Neural progenitor cell (in vitro differentiated cells): ENCODE measurements at regions not wholly inside any gene's neighbourhood (a gene's known extent, or its start where the extent isn't known, plus 50 kb on each side); places are given as distances from the start of the nearest gene placed in this dataset.

Source experiments
- DNase-seq: peaks from one replicate; pipeline ENCODE4 v3.0.0-alpha.2; 2016; ENCODE audit warnings: low spot score
- H2AFZ ChIP-seq: fragments of 200-600 bp; sonication (generic); replicated peaks from 2 replicates; pipeline ENCODE4 v1.6.1; 2016; ENCODE audit warnings: antibody characterized with exemption
- H3F3A ChIP-seq: fragments of 200-600 bp; sonication (generic); 2 replicates; pipeline ENCODE4 v1.6.1; 2016; ENCODE audit warnings: antibody characterized with exemption, low read depth
- H3K27ac ChIP-seq: fragments of 200-600 bp; sonication (generic); 2 replicates; pipeline ENCODE4 v1.5.1; 2016; ENCODE audit warnings: mild to moderate bottlenecking
- H3K27me3 ChIP-seq: fragments of 200-600 bp; sonication (generic); 2 replicates; pipeline ENCODE4 v1.6.1; 2016; ENCODE audit warnings: mild to moderate bottlenecking, moderate library complexity
- H3K36me3 ChIP-seq: fragments of 200-600 bp; sonication (generic); 2 replicates; pipeline ENCODE4 v1.5.1; 2016
- H3K4me1 ChIP-seq: fragments of 200-600 bp; sonication (generic); 2 replicates; pipeline ENCODE4 v1.6.1; 2016; ENCODE audit warnings: mixed run types
- H3K4me2 ChIP-seq: fragments of 200-600 bp; sonication (generic); 2 replicates; pipeline ENCODE4 v1.6.1; 2016
- H3K4me3 ChIP-seq: fragments of 200-600 bp; sonication (generic); 2 replicates; pipeline ENCODE4 v1.5.1; 2016
- H3K79me2 ChIP-seq: fragments of 200-600 bp; sonication (generic); 2 replicates; pipeline ENCODE4 v1.6.1; 2016; ENCODE audit warnings: low read depth
- H3K9ac ChIP-seq: fragments of 200-600 bp; sonication (generic); 2 replicates; pipeline ENCODE4 v1.6.1; 2016
- H3K9me3 ChIP-seq: fragments of 200-600 bp; sonication (generic); 2 replicates; pipeline ENCODE4 v1.5.1; 2016; ENCODE audit warnings: low read depth
- H4K20me1 ChIP-seq: fragments of 200-600 bp; sonication (generic); 2 replicates; pipeline ENCODE4 v1.6.1; 2016; ENCODE audit warnings: low read depth
- H3K27ac Mint-ChIP-seq: 3 replicates; pipeline ENCODE4 v1.8.0; 2021; ENCODE audit warnings: mixed read lengths
- H3K27me3 Mint-ChIP-seq: 2 replicates; pipeline ENCODE4 v1.8.0; 2022; ENCODE audit warnings: low read depth, mild to moderate bottlenecking, inconsistent platforms, moderate library complexity, mixed read lengths; ENCODE audit not compliant: insufficient read depth
- H3K36me3 Mint-ChIP-seq: 3 replicates; pipeline ENCODE4 v1.8.0; 2021; ENCODE audit warnings: mixed read lengths
- H3K4me1 Mint-ChIP-seq: 3 replicates; pipeline ENCODE4 v1.8.0; 2021; ENCODE audit warnings: mixed read lengths
- H3K4me3 Mint-ChIP-seq: 3 replicates; pipeline ENCODE4 v1.8.0; 2021; ENCODE audit warnings: mild to moderate bottlenecking, moderate library complexity, mixed read lengths
- H3K9me3 Mint-ChIP-seq: 3 replicates; pipeline ENCODE4 v1.8.0; 2020; ENCODE audit warnings: mixed read lengths
- EZH2 ChIP-seq: fragments of 200-600 bp; sonication (generic); IDR thresholded peaks from 2 replicates; pipeline ENCODE4 v1.6.1; 2017; ENCODE audit warnings: antibody characterized with exemption, mild to moderate bottlenecking, moderate library complexity
- EZH2phosphoT487 ChIP-seq: fragments of 200-600 bp; sonication (generic); IDR thresholded peaks from 2 replicates; pipeline ENCODE4 v1.6.1; 2017; ENCODE audit warnings: antibody characterized with exemption
- TF ChIP-seq, protein P1 (sequence below): fragments of 200-600 bp; sonication (generic); IDR thresholded peaks from 2 replicates; pipeline ENCODE4 v1.5.1; 2017; ENCODE audit warnings: antibody characterized with exemption, mild to moderate bottlenecking

DNA sequence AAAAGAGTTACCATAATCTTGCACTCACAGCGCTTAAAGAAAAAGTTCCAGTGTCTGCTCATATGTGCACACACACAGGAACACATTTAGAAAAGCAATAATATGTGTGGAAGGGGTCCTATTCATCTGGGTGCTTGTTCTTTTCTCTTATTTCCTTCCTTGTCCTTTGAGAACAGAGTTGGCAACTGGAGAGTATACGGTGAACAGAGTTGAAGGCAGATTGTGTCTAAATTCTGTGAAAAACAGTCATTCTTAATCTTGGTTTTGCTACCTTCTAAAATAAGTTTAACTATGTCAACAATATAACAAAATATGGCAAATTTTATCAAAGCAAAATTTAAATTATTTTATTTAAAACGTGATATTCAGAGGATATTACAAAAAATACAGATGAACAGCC lies 365.1 kb upstream of the NOCT start:
- Mint-ChIP-seq H3K27me3 (peaks cover 10% of the 10 kb centered on the region), H3K4me1 (peaks cover 4% of the 10 kb centered on the region), H3K36me3 (no peaks in the 10 kb centered on the region), H3K9me3 (peaks cover 5% of the 10 kb centered on the region), H3K4me3 (no peak overlapping the region), H3K27ac (no peak overlapping the region)
- H3K27me3 ChIP-seq: no peaks in the 10 kb centered on the region
- H3K4me3 ChIP-seq: no peak overlapping the region
- H3K79me2 ChIP-seq: no peaks in the 10 kb centered on the region
- H3K9ac ChIP-seq: no peak overlapping the region
- H3F3A ChIP-seq: no peaks in the 10 kb centered on the region
- no peak for DNase-seq
- H3K4me2 ChIP-seq: no peak overlapping the region
- no peaks in the 10 kb centered on the region for H3K9me3 ChIP-seq
- no peak overlapping the region for H3K27ac ChIP-seq
- TF ChIP-seq EZH2 (no peak), EZH2phosphoT487 (no peak)
- TF ChIP-seq, protein P1, sequence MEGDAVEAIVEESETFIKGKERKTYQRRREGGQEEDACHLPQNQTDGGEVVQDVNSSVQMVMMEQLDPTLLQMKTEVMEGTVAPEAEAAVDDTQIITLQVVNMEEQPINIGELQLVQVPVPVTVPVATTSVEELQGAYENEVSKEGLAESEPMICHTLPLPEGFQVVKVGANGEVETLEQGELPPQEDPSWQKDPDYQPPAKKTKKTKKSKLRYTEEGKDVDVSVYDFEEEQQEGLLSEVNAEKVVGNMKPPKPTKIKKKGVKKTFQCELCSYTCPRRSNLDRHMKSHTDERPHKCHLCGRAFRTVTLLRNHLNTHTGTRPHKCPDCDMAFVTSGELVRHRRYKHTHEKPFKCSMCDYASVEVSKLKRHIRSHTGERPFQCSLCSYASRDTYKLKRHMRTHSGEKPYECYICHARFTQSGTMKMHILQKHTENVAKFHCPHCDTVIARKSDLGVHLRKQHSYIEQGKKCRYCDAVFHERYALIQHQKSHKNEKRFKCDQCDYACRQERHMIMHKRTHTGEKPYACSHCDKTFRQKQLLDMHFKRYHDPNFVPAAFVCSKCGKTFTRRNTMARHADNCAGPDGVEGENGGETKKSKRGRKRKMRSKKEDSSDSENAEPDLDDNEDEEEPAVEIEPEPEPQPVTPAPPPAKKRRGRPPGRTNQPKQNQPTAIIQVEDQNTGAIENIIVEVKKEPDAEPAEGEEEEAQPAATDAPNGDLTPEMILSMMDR: no peak
- no peaks in the 10 kb centered on the region for H4K20me1 ChIP-seq
- no peaks in the 10 kb centered on the region for H3K4me1 ChIP-seq
- H3K36me3 ChIP-seq: no peaks in the 10 kb centered on the region
- H2AFZ ChIP-seq: no peak overlapping the region

DNA sequence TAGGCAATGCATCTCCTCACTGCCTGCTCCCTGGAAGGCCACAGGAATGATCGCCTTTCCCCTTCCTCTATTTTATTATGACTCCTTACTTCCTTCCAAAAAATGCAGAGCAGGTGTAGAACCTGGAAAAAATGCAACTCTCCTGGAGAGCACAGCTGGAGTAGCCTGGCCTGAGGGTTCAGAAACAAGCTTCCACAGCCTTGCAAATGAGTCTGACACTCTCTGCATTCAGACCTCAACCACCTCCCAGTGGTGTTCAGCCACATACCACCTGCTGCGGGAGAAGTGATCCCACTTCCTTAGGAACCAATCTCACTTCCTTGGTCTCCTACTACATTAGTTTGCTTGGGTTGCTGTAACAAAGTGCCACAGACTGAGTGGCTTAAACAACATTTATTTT lies 368.1 kb upstream of the NOCT start:
- Mint-ChIP-seq H3K36me3 (no peaks in the 10 kb centered on the region), H3K9me3 (peaks cover 2% of the 10 kb centered on the region), H3K27ac (no peak overlapping the region), H3K4me1 (peaks cover 11% of the 10 kb centered on the region), H3K27me3 (peaks cover 15% of the 10 kb centered on the region), H3K4me3 (no peak overlapping the region)
- Histone ChIP-seq H4K20me1 (no peaks in the 10 kb centered on the region), H3K4me1 (no peaks in the 10 kb centered on the region), H3K4me2 (no peak overlapping the region), H3K79me2 (no peaks in the 10 kb centered on the region), H3K36me3 (no peaks in the 10 kb centered on the region), H3K4me3 (no peak overlapping the region), H3K27me3 (no peaks in the 10 kb centered on the region), H3K27ac (no peak overlapping the region), H3K9me3 (no peaks in the 10 kb centered on the region), H3F3A (no peaks in the 10 kb centered on the region), H2AFZ (no peak overlapping the region), H3K9ac (no peak overlapping the region)
- TF ChIP-seq EZH2phosphoT487 (no peak), EZH2 (no peak)
- TF ChIP-seq, protein P1: no peak
- DNase-seq: no peak

DNA sequence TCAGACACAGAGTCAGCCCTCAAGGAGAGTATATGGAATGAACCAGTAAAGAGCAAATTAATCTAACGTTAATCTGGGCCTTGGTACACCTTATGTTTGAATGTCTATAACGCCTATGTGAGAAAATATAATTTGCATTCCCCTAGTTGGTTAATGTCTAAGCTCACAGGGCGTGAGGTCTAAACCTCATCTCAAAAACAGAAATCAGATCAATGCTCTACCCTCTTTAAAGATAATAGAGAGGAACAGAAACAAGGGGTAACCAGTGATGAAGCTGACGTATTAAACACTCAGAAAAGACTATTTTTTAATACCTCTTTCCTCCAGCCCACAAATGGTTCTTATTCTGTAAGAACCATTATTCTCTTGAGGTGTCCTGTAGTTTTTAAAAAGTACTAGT lies 369.2 kb upstream of the NOCT start:
- Mint-ChIP-seq H3K4me3 (no peak overlapping the region), H3K36me3 (no peaks in the 10 kb centered on the region), H3K27ac (no peak overlapping the region), H3K9me3 (no peaks in the 10 kb centered on the region), H3K27me3 (peaks cover 13% of the 10 kb centered on the region), H3K4me1 (peaks cover 11% of the 10 kb centered on the region)
- Histone ChIP-seq H3F3A (no peaks in the 10 kb centered on the region), H3K4me2 (no peak overlapping the region), H3K79me2 (no peaks in the 10 kb centered on the region), H3K9ac (no peak overlapping the region), H3K4me1 (no peaks in the 10 kb centered on the region), H3K36me3 (no peaks in the 10 kb centered on the region), H3K4me3 (no peak overlapping the region), H3K27ac (no peak overlapping the region), H3K9me3 (no peaks in the 10 kb centered on the region), H3K27me3 (no peaks in the 10 kb centered on the region), H4K20me1 (no peaks in the 10 kb centered on the region), H2AFZ (no peak overlapping the region)
- DNase-seq: no peak
- TF ChIP-seq EZH2 (no peak), EZH2phosphoT487 (no peak)
- TF ChIP-seq, protein P1: no peak

DNA sequence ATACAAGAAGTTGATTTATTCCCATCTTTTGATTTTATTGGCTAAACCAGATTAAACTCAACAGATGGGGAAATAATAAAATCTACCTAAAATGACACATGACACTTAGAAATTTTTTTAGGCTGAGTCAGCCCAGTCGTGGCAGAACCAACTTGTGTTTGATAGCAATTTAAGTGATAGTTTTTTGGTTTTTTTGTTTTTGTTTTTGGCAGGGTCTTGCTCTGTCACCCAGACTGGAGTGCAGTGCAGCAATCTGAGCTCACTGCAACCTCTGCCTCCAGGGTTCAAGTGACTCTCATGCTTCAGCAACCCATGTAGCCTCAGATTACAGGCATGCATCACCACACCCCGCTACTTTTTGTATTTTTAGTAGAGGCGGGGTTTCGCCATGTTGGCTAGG lies 370.3 kb upstream of the NOCT start:
- Mint-ChIP-seq H3K27ac (no peak overlapping the region), H3K27me3 (peaks cover 13% of the 10 kb centered on the region), H3K36me3 (peaks cover 2% of the 10 kb centered on the region), H3K9me3 (peaks cover 4% of the 10 kb centered on the region), H3K4me3 (no peak overlapping the region), H3K4me1 (peaks cover 11% of the 10 kb centered on the region)
- Histone ChIP-seq H3K4me1 (no peaks in the 10 kb centered on the region), H3K9ac (no peak overlapping the region), H3K36me3 (no peaks in the 10 kb centered on the region), H3K9me3 (no peaks in the 10 kb centered on the region), H3K4me3 (no peak overlapping the region), H2AFZ (no peak overlapping the region), H3K79me2 (no peaks in the 10 kb centered on the region), H4K20me1 (no peaks in the 10 kb centered on the region), H3F3A (no peaks in the 10 kb centered on the region), H3K27ac (no peak overlapping the region), H3K27me3 (no peaks in the 10 kb centered on the region), H3K4me2 (no peak overlapping the region)
- no peak for DNase-seq
- no peak for TF ChIP-seq EZH2
- no peak for TF ChIP-seq EZH2phosphoT487
- TF ChIP-seq, protein P1: no peak
